WERI-Rb-1 (cell line): ENCODE measurements at regions not wholly inside any gene's neighbourhood (a gene's known extent, or its start where the extent isn't known, plus 50 kb on each side); places are given as distances from the start of the nearest gene placed in this dataset.

Experiments
- DNase-seq: peaks from one replicate; pipeline ENCODE4 v3.0.0-alpha.2; 2020
- H3K27ac ChIP-seq: fragments of 250-450 bp; sonication (Bioruptor Pico); 2 replicates; pipeline ENCODE4 v1.5.1; 2020; ENCODE audit warnings: mild to moderate bottlenecking, moderate library complexity
- H3K27me3 ChIP-seq: fragments of 250-450 bp; sonication (Bioruptor Pico); 2 replicates; pipeline ENCODE4 v1.5.1; 2021; ENCODE audit warnings: mild to moderate bottlenecking, low read depth, moderate library complexity; ENCODE audit not compliant: insufficient read depth, severe bottlenecking
- H3K36me3 ChIP-seq: fragments of 250-450 bp; sonication (Bioruptor Pico); 2 replicates; pipeline ENCODE4 v1.5.1; 2020; ENCODE audit warnings: mild to moderate bottlenecking, moderate library complexity
- H3K4me3 ChIP-seq: 2 replicates; pipeline ENCODE4 v1.5.1; 2011; ENCODE audit warnings: low read depth, mild to moderate bottlenecking, control low read depth, low read length
- H3K9me3 ChIP-seq: fragments of 250-450 bp; sonication (Bioruptor Pico); 2 replicates; pipeline ENCODE4 v1.5.1; 2021; ENCODE audit warnings: mild to moderate bottlenecking, moderate library complexity; ENCODE audit not compliant: severe bottlenecking
- TF ChIP-seq, protein P1 (sequence below): IDR thresholded peaks from 2 replicates; pipeline ENCODE4 v1.5.1; 2011; ENCODE audit warnings: low read depth, mild to moderate bottlenecking, control low read depth, inconsistent platforms, low read length

DNA sequence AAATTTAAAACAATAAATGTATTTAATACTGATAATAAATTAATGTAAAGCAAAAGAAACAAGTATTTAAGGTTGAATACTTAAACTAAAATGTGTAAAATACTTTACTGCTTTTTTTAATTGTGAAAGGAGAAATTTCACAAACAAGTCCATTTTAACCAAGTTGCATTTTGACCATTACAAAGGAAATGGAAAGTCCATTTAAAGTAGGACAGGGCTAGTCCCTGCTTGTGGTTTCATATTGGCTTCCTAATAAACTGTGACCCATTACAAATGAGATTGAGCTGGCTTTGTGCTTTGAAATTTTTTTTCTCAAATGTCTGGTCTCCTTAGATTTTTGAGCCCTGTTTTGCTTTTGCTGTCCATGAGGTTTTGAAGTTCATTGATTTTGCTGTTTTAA lies 527.6 kb downstream of the MAFB start:
- no peak for DNase-seq

DNA sequence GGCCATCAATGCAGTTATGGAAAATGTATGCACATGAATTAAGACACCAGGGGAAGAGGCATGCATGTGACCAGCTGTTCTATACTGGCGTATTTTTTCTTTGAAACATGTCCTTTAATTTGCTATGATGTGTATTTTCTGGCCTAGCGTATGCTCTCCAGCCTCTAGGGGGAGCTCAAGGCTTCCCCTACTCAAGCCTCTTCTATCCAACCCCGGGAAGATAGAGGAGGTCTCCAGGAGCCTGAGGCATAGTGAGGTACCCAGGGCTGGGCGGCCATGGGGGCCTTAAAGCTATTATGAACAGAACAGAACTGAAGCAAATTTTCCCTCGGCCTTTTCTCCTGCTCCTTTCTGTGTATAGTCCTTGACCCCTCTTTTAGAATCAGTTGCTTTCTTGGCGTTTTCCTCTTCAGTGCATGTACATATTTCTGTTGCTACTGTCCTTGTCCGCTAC lies 528.9 kb downstream of the MAFB start:
- peak; percentile 41 for DNase-seq
- Histone ChIP-seq H3K27ac (no peak overlapping the region), H3K9me3 (no peaks in the 10 kb centered on the region), H3K36me3 (no peaks in the 10 kb centered on the region), H3K4me3 (no peak overlapping the region), H3K27me3 (peaks cover 29% of the 10 kb centered on the region)
- TF ChIP-seq, protein P1, sequence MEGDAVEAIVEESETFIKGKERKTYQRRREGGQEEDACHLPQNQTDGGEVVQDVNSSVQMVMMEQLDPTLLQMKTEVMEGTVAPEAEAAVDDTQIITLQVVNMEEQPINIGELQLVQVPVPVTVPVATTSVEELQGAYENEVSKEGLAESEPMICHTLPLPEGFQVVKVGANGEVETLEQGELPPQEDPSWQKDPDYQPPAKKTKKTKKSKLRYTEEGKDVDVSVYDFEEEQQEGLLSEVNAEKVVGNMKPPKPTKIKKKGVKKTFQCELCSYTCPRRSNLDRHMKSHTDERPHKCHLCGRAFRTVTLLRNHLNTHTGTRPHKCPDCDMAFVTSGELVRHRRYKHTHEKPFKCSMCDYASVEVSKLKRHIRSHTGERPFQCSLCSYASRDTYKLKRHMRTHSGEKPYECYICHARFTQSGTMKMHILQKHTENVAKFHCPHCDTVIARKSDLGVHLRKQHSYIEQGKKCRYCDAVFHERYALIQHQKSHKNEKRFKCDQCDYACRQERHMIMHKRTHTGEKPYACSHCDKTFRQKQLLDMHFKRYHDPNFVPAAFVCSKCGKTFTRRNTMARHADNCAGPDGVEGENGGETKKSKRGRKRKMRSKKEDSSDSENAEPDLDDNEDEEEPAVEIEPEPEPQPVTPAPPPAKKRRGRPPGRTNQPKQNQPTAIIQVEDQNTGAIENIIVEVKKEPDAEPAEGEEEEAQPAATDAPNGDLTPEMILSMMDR = peak; percentile 80

More for the DNA sequence above, 527.6 kb downstream of the MAFB start:
- Histone ChIP-seq H3K36me3 (no peaks in the 10 kb centered on the region), H3K4me3 (no peak overlapping the region), H3K27ac (no peak overlapping the region), H3K9me3 (no peaks in the 10 kb centered on the region), H3K27me3 (peaks cover 22% of the 10 kb centered on the region)
- TF ChIP-seq, protein P1 = no peak

DNA sequence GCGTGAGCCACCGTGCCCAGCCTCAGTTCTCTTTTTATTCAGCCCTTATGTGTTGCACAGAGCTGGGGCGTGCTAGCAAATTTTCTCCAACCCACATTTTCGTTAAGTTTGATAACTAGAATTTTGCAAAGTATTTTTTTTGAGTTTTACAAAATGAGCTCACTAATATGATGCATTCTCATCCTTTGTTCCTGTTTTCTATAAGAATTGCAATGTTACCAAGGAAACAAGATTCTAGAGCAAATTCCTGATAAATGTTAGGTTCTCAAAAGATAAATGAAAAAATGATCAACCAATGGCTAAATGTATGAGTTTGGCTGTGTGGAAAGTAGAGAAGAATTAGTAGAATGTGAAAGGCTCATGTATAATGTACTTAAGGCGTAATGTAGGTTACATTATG lies 529.8 kb downstream of the MAFB start:
- H3K36me3 ChIP-seq = no peaks in the 10 kb centered on the region
- H3K4me3 ChIP-seq = no peak overlapping the region
- no peak overlapping the region for H3K27ac ChIP-seq
- peaks cover 37% of the 10 kb centered on the region for H3K27me3 ChIP-seq
- TF ChIP-seq, protein P1 = no peak
- H3K9me3 ChIP-seq = no peaks in the 10 kb centered on the region
- no peak for DNase-seq

DNA sequence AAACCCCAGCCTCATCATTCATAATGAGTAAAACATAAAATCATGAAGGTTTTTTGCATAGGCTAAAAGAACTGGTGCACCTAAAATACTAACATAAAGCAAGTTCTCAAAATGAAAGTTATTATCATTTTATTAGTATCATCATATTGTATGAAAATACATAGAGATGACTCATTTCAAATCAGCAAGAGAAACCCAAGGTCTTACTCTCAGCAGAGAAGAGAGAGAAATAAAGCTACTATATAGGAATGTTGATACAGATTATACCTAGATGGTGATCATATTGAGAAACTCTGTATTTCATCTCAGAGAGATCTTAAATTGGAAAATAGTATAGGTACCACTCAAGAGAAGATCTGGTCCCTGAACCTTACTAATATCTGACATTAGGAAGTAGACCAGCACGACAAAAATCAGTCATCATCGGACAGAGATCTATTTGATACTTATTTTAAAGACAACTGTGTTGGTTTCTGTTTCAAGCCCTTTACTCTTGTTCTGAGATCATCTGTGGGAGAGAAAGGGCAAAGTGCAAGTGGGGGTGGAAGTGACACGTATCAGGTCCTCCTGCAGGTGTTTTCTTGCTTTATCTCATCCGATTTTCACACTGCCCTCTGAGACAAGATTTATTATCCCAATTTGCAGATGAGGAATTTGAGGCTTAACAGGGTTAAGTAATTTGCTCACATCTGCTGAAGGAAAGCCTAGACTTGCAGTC lies 532.3 kb downstream of the MAFB start:
- DNase-seq = no peak
- Histone ChIP-seq H3K4me3 (no peak overlapping the region), H3K27ac (no peak overlapping the region)

DNA sequence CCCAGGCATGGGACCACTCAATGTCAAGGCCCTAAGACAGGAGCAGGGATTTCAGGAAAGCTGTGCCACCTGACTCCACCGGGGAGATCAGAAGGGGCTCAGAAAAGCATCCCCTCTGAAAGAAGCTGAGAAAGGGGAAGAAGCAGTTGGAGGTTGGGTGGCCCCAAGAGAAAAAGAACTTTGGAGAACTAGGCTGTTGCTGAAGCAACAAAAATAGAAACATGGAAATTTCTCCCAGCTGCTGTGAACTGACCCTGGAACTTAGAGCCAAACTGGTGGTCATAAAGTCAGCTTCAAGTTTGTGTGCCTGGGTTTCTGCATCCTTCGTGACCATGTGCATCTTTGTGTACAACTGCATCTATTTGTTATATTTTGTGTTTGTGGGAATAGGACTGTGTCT lies 534.5 kb downstream of the MAFB start:
- TF ChIP-seq, protein P1 = no peak
- no peak overlapping the region for H3K4me3 ChIP-seq
- no peak overlapping the region for H3K27ac ChIP-seq
- no peaks in the 10 kb centered on the region for H3K9me3 ChIP-seq
- H3K27me3 ChIP-seq = peaks cover 38% of the 10 kb centered on the region
- no peak for DNase-seq
- H3K36me3 ChIP-seq = no peaks in the 10 kb centered on the region

More for the DNA sequence above, 532.3 kb downstream of the MAFB start:
- no peaks in the 10 kb centered on the region for H3K9me3 ChIP-seq
- TF ChIP-seq, protein P1 = no peak
- peaks cover 36% of the 10 kb centered on the region for H3K27me3 ChIP-seq
- H3K36me3 ChIP-seq = no peaks in the 10 kb centered on the region

DNA sequence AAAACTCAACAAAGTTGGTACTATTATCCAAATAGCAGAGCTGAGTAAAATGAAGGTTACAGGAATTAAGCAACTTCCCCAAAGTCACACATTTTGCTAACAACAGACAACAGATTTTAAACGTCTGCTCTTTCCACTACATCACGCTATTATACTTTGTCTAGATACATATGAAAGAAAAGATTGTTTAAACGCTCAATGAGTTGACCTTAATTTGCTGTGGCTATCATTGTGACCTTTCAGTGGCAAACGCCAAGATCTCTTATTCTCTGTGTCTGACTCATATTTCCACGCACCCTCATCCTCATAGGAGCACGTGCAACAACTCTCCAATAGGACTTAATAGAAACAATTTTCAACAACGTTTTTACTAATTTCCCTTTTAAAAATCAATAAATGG lies 540.1 kb downstream of the MAFB start:
- peaks cover 47% of the 10 kb centered on the region for H3K27me3 ChIP-seq
- H3K9me3 ChIP-seq = no peaks in the 10 kb centered on the region
- H3K4me3 ChIP-seq = no peak overlapping the region
- TF ChIP-seq, protein P1 = no peak
- H3K36me3 ChIP-seq = no peaks in the 10 kb centered on the region
- no peak for DNase-seq
- H3K27ac ChIP-seq = no peak overlapping the region
